GM12892 (cell line): ENCODE measurements at regions not wholly inside any gene's neighbourhood (a gene's known extent, or its start where the extent isn't known, plus 50 kb on each side); places are given as distances from the start of the nearest gene placed in this dataset.

Experiments
- POLR2A ChIP-seq: IDR thresholded peaks from 2 replicates; pipeline ENCODE4 v1.6.1; 2011; ENCODE audit warnings: low read depth, low read length, control low read depth
- POLR2AphosphoS5 ChIP-seq: IDR thresholded peaks from 2 replicates; pipeline ENCODE4 v1.6.1; 2011; ENCODE audit warnings: low read depth, low read length, control low read depth
- TAF1 ChIP-seq: IDR thresholded peaks from 2 replicates; pipeline ENCODE4 v1.6.1; 2011; ENCODE audit warnings: low read depth, mild to moderate bottlenecking, control low read depth, low read length, borderline replicate concordance

GRCh38 chr3:111282024-111282423 is 210.4 kb downstream of the NECTIN3 start:
- TF ChIP-seq POLR2A, result no peak
- no peak for TF ChIP-seq POLR2AphosphoS5
- TF ChIP-seq TAF1, result no peak
